ENCODE measurements at regions not wholly inside any gene's neighbourhood (a gene's known extent, or its start where the extent isn't known, plus 50 kb on each side); places are given as distances from the start of the nearest gene placed in this dataset.

DNA sequence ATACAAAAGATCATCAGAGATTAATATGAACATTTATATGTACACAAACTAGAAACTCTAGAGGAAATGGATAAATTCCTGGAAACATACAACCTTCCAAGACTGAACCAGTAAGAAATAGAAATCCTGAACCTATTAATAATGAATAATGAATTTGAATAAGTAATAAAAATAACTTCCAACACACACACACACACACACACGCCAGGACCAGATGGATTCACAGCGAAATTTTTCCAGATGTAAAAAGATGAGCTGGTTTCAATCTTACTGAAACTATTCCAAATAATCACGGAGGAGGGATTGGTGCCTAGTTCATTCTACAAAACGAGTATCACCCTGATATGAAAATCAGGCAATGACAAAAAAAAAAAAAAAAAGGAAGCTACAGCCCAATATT, 1095.0 kb downstream of the FAT4 start:
- TF ChIP-seq GATA2 (IDR thresholded peaks at IDR 0.05; ENCODE audit: low read depth, low read length): no peak
- no peak for TF ChIP-seq GATA3 (IDR thresholded peaks at IDR 0.05; ENCODE audit: low read depth, low read length)

Data from SH-SY5Y (cell line).